ENCODE measurements at regions not wholly inside any gene's neighbourhood (a gene's known extent, or its start where the extent isn't known, plus 50 kb on each side); places are given as distances from the start of the nearest gene placed in this dataset.

GRCh38 chr12:85641796-85642195 lies 194.4 kb downstream of the RASSF9 start:
- TF ChIP-seq, protein P1, sequence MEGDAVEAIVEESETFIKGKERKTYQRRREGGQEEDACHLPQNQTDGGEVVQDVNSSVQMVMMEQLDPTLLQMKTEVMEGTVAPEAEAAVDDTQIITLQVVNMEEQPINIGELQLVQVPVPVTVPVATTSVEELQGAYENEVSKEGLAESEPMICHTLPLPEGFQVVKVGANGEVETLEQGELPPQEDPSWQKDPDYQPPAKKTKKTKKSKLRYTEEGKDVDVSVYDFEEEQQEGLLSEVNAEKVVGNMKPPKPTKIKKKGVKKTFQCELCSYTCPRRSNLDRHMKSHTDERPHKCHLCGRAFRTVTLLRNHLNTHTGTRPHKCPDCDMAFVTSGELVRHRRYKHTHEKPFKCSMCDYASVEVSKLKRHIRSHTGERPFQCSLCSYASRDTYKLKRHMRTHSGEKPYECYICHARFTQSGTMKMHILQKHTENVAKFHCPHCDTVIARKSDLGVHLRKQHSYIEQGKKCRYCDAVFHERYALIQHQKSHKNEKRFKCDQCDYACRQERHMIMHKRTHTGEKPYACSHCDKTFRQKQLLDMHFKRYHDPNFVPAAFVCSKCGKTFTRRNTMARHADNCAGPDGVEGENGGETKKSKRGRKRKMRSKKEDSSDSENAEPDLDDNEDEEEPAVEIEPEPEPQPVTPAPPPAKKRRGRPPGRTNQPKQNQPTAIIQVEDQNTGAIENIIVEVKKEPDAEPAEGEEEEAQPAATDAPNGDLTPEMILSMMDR (IDR thresholded peaks at IDR 0.05; ENCODE audit: low read length) = no peak
- TF ChIP-seq EZH2 (optimal IDR thresholded peaks at IDR 0.05; ENCODE audit: low read depth, low read length) (no peak), EZH2phosphoT487 (IDR thresholded peaks at IDR 0.05; ENCODE audit: low read length) (no peak)
